Smooth muscle cell (in vitro differentiated cells): ENCODE measurements at regions not wholly inside any gene's neighbourhood (a gene's known extent, or its start where the extent isn't known, plus 50 kb on each side); places are given as distances from the start of the nearest gene placed in this dataset.
"Not testable (repeated sequence)": the region's sequence is repeated elsewhere in the genome, so short reads cannot be mapped to it uniquely, and the experiment has no call there.

ENCODE experiments used
- DNase-seq: peaks from one replicate; lab custom pipeline; 2025; ENCODE audit not compliant: unreplicated experiment; lab: John Stamatoyannopoulos, UW
- H2AFZ ChIP-seq: fragments of 200-600 bp; sonication (generic); 2 replicates; pipeline ENCODE4 v1.6.0; 2016; ENCODE audit warnings: antibody characterized with exemption, low read depth, mild to moderate bottlenecking
- H3F3A ChIP-seq: fragments of 200-600 bp; sonication (generic); 2 replicates; pipeline ENCODE4 v1.6.0; 2017; ENCODE audit warnings: antibody characterized with exemption, low read depth
- H3K27ac ChIP-seq: fragments of 200-600 bp; sonication (generic); 2 replicates; pipeline ENCODE4 v1.5.1; 2016; ENCODE audit warnings: low read depth, mild to moderate bottlenecking
- H3K27me3 ChIP-seq: fragments of 200-600 bp; sonication (generic); 2 replicates; pipeline ENCODE4 v1.6.1; 2016; ENCODE audit warnings: low read depth, mild to moderate bottlenecking
- H3K36me3 ChIP-seq: fragments of 200-600 bp; sonication (generic); 2 replicates; pipeline ENCODE4 v1.5.1; 2016; ENCODE audit warnings: low read depth
- H3K4me1 ChIP-seq: fragments of 200-600 bp; sonication (generic); 2 replicates; pipeline ENCODE4 v1.5.1; 2016; ENCODE audit warnings: low read depth
- H3K4me2 ChIP-seq: fragments of 200-600 bp; sonication (generic); 2 replicates; pipeline ENCODE4 v1.6.0; 2016; ENCODE audit warnings: mild to moderate bottlenecking
- H3K4me3 ChIP-seq: fragments of 200-600 bp; sonication (generic); 2 replicates; pipeline ENCODE4 v1.5.1; 2016; ENCODE audit warnings: mild to moderate bottlenecking
- H3K79me2 ChIP-seq: fragments of 200-600 bp; sonication (generic); 2 replicates; pipeline ENCODE4 v1.6.0; 2016; ENCODE audit warnings: low read depth, mild to moderate bottlenecking
- H3K9ac ChIP-seq: fragments of 200-600 bp; sonication (generic); 2 replicates; pipeline ENCODE4 v1.6.0; 2016; ENCODE audit warnings: low read depth
- H3K9me3 ChIP-seq: fragments of 200-600 bp; sonication (generic); replicated peaks from 2 replicates; pipeline ENCODE4 v1.5.1; 2016; ENCODE audit warnings: low read depth
- H4K20me1 ChIP-seq: fragments of 200-600 bp; sonication (generic); 2 replicates; pipeline ENCODE4 v1.6.0; 2016; ENCODE audit warnings: low read depth
- WGBS: methylation state at CpG from one replicate; pipeline ENCODE4 v1.1.7; 2016; ENCODE audit warnings: low lambda C conversion rate; 5-methylcytosine and 5-hydroxymethylcytosine counted together
- TF ChIP-seq, protein P1 (sequence below): fragments of 200-600 bp; sonication (generic); IDR thresholded peaks from 2 replicates; pipeline ENCODE4 v1.5.1; 2017; ENCODE audit warnings: borderline replicate concordance, mild to moderate bottlenecking, antibody characterized with exemption; ENCODE audit not compliant: insufficient read depth, poor library complexity, severe bottlenecking

GRCh38 chr3:73827204-73827603 lies 202.5 kb upstream of the PDZRN3 start:
- H2AFZ ChIP-seq = peak overlapping the region; percentile 89
- H3K4me2 ChIP-seq = no peak overlapping the region
- no peaks in the 10 kb centered on the region for H4K20me1 ChIP-seq
- no peaks in the 10 kb centered on the region for H3K9me3 ChIP-seq
- TF ChIP-seq, protein P1, sequence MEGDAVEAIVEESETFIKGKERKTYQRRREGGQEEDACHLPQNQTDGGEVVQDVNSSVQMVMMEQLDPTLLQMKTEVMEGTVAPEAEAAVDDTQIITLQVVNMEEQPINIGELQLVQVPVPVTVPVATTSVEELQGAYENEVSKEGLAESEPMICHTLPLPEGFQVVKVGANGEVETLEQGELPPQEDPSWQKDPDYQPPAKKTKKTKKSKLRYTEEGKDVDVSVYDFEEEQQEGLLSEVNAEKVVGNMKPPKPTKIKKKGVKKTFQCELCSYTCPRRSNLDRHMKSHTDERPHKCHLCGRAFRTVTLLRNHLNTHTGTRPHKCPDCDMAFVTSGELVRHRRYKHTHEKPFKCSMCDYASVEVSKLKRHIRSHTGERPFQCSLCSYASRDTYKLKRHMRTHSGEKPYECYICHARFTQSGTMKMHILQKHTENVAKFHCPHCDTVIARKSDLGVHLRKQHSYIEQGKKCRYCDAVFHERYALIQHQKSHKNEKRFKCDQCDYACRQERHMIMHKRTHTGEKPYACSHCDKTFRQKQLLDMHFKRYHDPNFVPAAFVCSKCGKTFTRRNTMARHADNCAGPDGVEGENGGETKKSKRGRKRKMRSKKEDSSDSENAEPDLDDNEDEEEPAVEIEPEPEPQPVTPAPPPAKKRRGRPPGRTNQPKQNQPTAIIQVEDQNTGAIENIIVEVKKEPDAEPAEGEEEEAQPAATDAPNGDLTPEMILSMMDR = no peak
- H3K4me1 ChIP-seq = no peaks in the 10 kb centered on the region
- H3K36me3 ChIP-seq = no peaks in the 10 kb centered on the region
- H3K4me3 ChIP-seq = no peak overlapping the region
- no peak overlapping the region for H3K27ac ChIP-seq
- 76% methylated on average over 2 of the region's 2 CpGs for WGBS
- no peaks in the 10 kb centered on the region for H3F3A ChIP-seq
- DNase-seq = no peak
- no peak overlapping the region for H3K9ac ChIP-seq
- H3K79me2 ChIP-seq = no peaks in the 10 kb centered on the region
- no peaks in the 10 kb centered on the region for H3K27me3 ChIP-seq

- H3K79me2 ChIP-seq, H3K27me3 ChIP-seq, H3K4me3 ChIP-seq, H3K27ac ChIP-seq, H3K36me3 ChIP-seq, H2AFZ ChIP-seq, H3K9me3 ChIP-seq, H4K20me1 ChIP-seq, H3K4me1 ChIP-seq, H3F3A ChIP-seq, H3K9ac ChIP-seq, H3K4me2 ChIP-seq, DNase-seq: not testable (repeated sequence)
Observed at GRCh38 chr3:73820896-73821295, 196.2 kb upstream of the PDZRN3 start.

DNA sequence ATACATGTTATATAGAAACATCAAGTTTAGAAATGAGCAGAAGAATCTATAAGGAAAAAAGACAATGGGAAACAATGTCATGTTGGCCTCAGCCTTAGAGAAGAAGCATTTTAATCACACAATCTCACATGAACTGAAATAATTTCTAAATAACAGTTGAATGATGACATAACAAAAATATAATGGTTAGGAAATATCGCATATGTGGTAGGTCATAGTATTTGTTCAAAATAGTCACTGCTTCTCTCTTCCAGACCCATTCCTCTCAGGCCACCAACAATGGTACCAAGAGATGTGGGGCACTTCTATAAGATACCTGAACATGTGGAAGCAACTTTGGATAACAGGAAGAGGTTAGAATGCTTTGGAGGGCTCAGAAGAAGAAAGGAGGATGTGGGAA lies 195.7 kb upstream of the PDZRN3 start:
- no peak overlapping the region for H3K4me3 ChIP-seq
- no peak overlapping the region for H3K9ac ChIP-seq
- TF ChIP-seq, protein P1 = no peak
- H3K9me3 ChIP-seq = no peaks in the 10 kb centered on the region
- no peak overlapping the region for H2AFZ ChIP-seq
- no peaks in the 10 kb centered on the region for H3K27me3 ChIP-seq
- H3F3A ChIP-seq = no peaks in the 10 kb centered on the region
- 96% methylated on average over 1 of the region's 1 CpG for WGBS
- no peak overlapping the region for H3K27ac ChIP-seq
- H3K4me2 ChIP-seq = no peak overlapping the region
- no peaks in the 10 kb centered on the region for H3K79me2 ChIP-seq
- H3K4me1 ChIP-seq = no peaks in the 10 kb centered on the region
- H4K20me1 ChIP-seq = no peaks in the 10 kb centered on the region
- no peaks in the 10 kb centered on the region for H3K36me3 ChIP-seq
- no peak for DNase-seq

DNA sequence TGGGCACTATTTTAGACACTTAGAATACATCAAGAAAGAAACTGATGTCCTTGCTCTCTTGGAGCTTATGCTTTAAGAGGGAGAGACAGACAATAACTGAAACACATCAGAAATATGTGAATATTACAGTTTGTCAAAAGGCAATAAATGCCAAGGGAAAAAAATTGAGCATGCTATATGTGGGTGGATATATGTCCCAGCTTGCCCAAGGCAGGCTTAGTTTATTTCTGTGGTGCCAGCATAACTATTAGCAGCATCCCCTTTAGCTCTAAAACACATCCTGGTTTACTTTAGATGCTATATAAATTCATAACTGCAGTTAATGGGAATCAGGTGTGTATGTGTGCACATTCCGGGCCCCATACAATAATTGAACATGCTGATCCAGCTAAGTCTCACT lies 191.2 kb upstream of the PDZRN3 start:
- Histone ChIP-seq H3F3A (no peaks in the 10 kb centered on the region), H3K36me3 (no peaks in the 10 kb centered on the region), H3K4me3 (no peak overlapping the region), H3K4me2 (no peak overlapping the region), H3K9me3 (no peaks in the 10 kb centered on the region), H3K9ac (no peak overlapping the region), H3K27ac (no peak overlapping the region), H2AFZ (no peak overlapping the region), H3K4me1 (no peaks in the 10 kb centered on the region), H3K27me3 (no peaks in the 10 kb centered on the region), H4K20me1 (no peaks in the 10 kb centered on the region), H3K79me2 (no peaks in the 10 kb centered on the region)
- 94% methylated on average over 1 of the region's 1 CpG for WGBS
- TF ChIP-seq, protein P1 = no peak
- no peak for DNase-seq
